Thyroid gland (tissue), 4 donors: ENCODE measurements at regions not wholly inside any gene's neighbourhood (a gene's known extent, or its start where the extent isn't known, plus 50 kb on each side); places are given as distances from the start of the nearest gene placed in this dataset.
"Not testable (repeated sequence)": the region's sequence is repeated elsewhere in the genome, so short reads cannot be mapped to it uniquely, and the experiment has no call there.

Experiments used
- CTCF ChIP-seq, 6 experiments: fragments of 200-600 bp in 3 of 6; fragments of 450-650 bp in 3 of 6; sonication (generic) in 3 of 6; IDR thresholded peaks; one replicate each; pipeline ENCODE4 v1.5.1; 2016 to 2019; ENCODE audit warnings: antibody characterized with exemption in 6 of 6, mild to moderate bottlenecking in 2 of 6, inconsistent platforms in 1 of 6, moderate library complexity in 1 of 6
- POLR2A ChIP-seq, 2 donors: fragments of 450-650 bp; IDR thresholded peaks; one replicate each; pipeline ENCODE4 v1.6.1; 2017; ENCODE audit warnings: antibody characterized with exemption in 2 of 2, mild to moderate bottlenecking in 2 of 2, moderate library complexity in 1 of 2

- not testable (repeated sequence) for TF ChIP-seq CTCF, POLR2A (IDR thresholded peaks at IDR 0.05)
These were observed 201.5 kb upstream of the EDNRB start for GRCh38 chr13:78120144-78120543.
